NCI-H187 treated with DMSO at 0.1 percent for 48 hours (cell line): ENCODE measurements at regions not wholly inside any gene's neighbourhood (a gene's known extent, or its start where the extent isn't known, plus 50 kb on each side); places are given as distances from the start of the nearest gene placed in this dataset.

ENCODE experiments used
- DNase-seq: peaks from one replicate; lab custom pipeline; 2025; lab: John Stamatoyannopoulos, UW

DNA sequence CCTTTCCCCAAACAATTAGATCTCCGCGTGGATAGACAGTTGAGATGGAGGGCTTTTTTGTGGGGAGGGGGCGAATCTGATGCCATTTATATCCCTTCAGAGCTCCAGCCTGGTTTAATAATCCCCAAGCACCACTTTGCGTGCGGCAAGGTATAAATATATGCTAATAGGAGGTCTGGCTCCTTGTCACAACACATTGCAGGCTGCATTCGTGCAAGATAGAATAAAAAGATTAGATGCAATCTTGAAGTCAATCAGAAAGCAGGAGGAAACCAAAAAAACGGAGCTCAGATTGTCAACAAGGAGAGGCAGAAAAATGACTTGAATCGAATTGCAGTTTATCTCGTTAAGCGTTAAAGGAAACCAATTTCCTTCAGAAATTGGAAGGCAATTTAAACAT lies 248.7 kb downstream of the SPTSSA start:
- no peak for DNase-seq

GRCh38 chr14:34212172-34212929 lies 249.7 kb downstream of the SPTSSA start:
- no peak for DNase-seq

GRCh38 chr14:34211732-34212131 lies 250.3 kb downstream of the SPTSSA start:
- DNase-seq, result no peak

DNA sequence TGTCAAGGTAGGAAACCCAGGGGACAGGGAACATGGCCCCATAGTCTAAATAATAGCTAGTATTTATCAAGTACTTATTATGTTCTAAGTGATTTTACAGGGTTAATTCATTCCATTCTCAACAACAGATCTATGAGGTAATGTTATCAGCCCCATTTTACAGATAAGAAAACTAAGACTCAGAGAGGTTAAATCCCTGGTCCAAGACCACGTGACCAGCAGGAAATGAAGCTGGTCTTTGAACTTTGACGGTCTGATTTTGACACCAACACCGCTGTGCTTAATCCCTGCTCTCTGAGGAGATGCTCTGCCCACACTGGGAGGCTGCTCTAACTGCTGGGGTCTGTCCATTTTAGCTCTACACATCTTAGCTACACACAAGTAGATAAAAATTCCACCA lies 253.5 kb downstream of the SPTSSA start:
- no peak for DNase-seq

GRCh38 chr14:34205799-34206198 lies 254.9 kb upstream of the EGLN3 start:
- no peak for DNase-seq

DNA sequence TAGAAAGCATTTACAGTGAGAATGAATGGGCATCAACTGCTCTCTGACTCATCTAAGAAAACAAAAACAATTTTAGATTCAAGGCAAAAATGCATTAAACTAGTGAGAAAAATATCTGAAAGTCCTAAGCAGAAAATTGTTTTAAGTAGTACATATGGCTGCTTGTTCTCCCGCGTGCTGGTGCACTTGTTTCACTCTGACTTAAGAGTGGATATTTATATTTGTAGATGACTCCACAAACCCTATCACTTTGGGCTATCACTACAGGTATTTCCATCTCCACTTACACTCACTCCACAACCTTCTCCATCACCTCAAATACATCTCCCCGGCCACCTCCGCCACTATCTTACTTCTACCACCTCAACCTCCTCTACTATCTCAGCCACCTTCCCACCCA lies 253.9 kb upstream of the EGLN3 start:
- DNase-seq, result no peak

DNA sequence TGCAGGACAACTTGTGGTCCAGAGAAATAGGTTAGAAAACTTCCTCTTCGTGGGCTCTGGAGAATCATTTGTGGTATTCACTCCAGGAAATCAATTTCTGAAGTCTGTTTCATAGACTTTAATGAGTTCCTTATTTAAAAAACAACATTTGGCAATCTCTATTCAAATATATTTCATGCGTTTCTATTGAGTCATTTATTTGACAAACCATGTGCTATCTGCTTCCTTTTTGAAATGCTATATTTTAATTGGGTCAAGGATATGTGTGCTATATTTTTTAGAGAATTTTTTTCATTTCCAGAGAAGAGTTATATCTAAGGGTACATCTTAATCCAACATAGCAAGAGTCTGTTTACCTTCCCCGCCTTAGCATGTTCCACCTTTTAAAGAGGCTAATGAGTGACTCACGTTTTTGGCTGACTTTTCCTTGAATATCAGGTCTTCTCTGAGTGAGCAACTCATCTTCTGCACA lies 252.4 kb upstream of the EGLN3 start:
- no peak for DNase-seq

DNA sequence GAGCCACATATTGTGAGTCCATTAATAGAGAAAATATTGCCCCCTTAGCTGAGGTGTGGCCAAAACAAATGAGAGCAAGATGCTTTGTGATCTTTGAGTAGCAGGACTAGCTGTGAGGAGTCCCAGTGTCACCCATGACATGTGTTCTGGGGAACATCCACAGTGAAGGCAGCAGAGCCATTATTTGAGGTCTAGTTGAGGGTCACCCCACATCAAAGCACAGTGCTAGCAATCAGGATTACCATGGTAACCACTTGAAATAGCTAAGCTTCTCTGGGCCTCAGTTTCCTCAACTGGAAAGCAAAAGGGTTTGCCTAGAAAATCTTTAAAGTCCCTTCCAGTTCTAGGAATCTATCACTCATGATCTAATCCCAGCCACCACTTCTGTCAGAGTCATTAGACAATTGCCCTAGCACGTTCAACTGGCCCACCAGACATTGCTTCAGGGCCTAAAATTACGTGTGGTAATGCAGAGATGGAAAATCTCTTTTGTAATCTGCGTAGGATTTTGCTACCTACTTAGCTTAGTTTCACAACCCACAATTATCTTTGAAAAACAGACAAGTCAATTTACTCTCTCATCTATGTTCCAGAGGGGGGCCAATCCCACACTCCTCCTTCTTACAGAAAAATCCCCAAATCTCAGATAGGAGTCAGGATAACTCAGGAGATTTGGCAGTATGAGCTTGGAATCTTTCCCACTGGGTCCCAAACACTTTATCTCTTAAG lies 251.2 kb upstream of the EGLN3 start:
- DNase-seq, result no peak

DNA sequence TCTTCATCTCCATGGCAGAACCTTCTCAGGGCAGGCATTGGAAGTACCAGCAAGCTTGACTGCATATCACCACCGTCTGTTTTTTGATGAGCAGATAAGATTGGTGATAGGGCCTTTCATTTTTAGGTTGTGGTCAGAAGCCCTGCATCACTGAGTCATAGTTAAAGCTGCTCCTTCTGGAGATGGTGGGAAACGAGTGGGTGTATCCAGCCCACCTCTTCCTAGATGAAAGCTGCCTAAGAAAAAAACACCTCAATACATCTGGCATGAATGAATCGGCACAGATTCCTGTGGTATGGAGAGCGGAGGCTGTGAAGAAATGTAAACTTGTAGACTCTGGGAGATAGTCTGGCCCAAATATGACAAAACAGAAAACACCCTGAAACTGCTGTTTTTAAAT lies 248.7 kb upstream of the EGLN3 start:
- DNase-seq, result no peak

DNA sequence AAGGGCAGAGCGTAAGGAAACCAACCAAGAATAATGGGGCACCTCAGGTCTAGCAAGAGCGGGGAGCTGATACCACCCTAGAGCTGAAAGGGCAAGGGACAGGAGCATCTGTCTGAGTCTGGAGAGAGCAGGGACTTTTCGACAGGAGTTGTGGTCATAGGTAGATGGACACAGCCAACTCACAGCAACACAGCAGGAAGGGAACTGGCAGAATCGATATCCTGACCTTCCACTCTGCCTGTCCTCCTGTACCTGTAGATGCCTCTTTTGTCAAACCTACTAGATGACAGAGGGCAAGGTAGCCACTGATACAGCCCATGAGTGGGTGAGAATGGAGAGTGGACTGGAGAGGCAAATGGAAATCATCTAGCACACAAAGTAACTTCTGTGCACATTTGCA lies 247.2 kb upstream of the EGLN3 start:
- DNase-seq, result no peak

DNA sequence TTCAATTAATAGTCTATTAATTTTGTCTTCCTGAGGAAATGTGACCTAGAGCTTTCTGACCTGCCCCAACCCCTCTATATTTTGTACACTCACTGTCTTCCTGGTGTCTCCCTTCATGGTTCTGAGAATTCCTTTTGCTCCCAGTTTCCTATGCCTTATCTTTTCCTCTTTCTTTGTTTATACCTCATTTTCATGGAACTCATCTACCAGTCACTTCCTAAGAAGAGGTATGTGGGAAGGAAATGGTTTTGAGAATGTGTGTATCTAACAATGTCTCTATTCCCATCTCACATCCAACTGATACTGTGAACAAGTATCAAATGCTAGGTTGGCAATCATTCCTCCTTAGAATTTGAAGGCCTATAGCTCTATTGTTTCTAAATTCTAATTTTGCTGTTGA lies 245.1 kb upstream of the EGLN3 start:
- no peak for DNase-seq

- DNase-seq, result no peak
These were observed 239.8 kb upstream of the EGLN3 start for GRCh38 chr14:34190717-34191116.

DNA sequence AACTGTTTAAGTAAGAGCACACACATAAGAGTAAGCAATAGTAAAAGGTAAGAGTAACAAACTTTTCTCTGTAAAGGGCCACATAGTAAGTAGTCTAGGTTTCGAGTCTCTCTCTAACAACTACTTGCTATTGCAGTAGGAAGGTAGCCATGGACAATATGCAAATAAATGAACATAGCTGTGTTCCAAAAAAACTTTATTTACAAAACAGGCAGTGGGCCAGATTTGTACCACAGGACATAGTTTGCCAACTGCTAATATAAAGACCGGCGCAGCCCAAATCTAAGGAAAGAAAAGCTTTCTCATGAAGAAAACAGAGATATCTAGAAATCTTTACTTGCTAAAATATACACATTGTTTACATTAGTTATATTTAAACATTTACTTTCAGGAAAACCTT lies 239.0 kb upstream of the EGLN3 start:
- DNase-seq, result no peak

DNA sequence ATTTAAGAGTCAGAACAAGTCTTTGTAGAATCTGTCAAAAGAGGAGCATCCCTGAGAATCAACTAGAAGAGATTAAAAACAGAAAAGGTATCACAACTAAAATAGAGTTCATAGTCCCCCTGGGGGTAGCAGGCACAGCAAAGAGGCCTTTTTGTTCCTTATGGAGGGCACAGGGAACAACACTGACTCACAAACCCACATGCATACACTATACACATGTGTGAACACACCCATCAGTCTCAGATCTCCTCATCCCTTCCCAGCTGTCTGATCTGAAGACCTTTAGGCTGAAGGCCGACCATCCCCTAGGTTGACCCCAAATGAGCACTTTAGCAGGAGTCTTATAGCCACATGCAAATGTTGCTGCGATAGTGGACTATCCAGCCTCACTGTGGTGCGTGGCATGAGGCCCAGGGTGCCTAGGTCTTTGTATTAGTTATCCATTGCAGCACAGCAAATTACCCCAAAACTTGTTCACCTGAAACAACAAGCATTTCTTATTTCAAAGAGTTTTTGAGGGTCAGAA lies 236.7 kb upstream of the EGLN3 start:
- DNase-seq, result no peak

GRCh38 chr14:34187061-34187460 lies 236.2 kb upstream of the EGLN3 start:
- no peak for DNase-seq

- no peak for DNase-seq
These were observed 233.3 kb upstream of the EGLN3 start for GRCh38 chr14:34184126-34184525.

DNA sequence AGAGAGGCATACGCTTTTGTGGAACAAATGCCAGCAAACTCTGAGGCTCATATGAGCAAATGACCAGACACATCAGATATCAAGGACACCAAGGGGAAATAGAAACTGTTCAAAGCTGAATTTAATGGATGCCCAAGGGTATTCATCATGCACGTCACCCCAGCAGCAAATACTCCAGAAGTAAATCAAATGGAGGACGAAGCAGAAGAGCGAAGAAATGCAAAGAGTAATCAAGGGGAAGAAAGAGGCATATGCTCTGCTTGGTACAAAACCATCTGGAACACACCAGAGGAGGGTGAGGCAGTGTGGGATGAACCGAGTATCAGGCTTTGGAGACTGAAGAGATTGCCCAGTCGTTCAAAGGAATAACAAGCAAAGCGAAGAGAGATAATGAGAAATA lies 232.6 kb upstream of the EGLN3 start:
- DNase-seq, result no peak

DNA sequence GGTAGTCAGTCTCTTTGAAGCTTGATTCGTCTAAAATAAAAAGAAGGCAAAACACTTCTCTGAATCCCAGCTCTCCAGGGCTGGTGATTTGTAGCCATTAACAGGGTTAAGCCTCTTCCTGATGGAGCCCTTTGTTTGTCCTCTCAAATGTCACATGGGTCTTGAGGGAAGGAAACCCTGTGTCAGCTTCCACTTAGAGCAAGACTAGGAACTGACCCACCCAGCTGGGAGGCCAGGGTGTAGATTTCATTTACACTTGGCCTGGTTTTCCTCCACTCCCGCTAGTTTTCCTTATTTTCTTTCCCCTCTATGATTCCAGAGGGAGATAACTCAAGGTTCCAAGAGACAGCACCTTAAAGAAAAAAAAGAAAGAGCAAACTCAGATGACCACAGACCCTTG lies 230.5 kb upstream of the EGLN3 start:
- DNase-seq, result no peak

- no peak for DNase-seq
These were observed 230.0 kb upstream of the EGLN3 start for GRCh38 chr14:34180869-34181268.

DNA sequence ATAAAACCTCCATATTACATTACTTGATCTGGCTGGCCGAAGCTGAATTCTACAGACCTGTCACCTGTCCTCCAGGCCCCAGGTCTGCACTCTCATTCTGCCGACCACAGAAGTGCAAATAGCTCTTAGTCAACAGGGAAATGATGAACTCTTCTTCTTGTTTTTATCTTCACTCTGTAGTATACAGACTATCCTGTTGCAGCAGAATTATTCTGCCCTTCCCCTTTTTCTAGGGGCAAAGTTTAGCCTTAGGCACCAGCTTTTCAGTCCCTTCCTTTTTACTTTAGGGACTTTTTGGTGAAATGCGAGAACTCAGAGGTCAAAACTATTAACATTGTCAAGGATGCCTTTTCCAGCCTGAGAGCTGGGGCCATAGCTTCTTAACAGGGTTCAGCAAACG lies 229.6 kb upstream of the EGLN3 start:
- DNase-seq, result no peak

DNA sequence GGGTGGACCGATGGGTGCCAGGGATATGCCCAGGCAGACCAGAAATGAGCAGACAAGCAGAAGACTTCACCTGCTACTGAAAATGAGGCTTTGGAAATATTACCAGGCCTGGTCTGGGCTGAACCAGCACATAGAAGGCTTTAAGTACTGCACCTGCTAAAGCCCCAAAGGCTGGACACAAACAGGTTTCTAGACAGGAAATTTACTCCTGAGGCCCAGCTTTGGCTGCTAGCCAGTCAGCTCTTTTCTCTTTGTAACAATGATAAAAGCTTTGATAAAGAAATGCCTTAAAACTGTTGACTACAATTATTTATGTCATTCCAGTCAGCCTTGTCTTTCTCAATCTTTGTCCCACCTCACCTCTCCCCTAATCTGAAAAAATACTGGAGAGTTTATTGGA lies 228.9 kb upstream of the EGLN3 start:
- DNase-seq, result no peak

DNA sequence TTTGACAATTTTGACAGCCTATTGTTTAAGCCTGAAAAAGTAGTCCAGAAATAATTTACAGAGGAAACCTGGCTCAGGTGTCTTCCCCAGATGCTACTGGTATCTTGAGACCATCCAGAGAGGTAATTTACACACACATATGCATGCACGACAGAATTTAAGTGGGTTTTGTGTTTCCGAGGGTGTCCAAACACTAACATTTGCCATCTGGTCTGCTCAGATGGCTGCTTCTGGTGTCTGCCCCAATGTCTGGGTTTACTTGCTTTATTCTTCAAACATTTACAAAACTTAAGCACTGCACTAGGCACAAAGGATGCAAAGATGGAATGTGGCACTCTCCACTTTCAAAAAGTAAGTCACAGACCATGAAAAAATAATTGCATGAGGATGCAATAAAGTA lies 226.6 kb upstream of the EGLN3 start:
- no peak for DNase-seq

DNA sequence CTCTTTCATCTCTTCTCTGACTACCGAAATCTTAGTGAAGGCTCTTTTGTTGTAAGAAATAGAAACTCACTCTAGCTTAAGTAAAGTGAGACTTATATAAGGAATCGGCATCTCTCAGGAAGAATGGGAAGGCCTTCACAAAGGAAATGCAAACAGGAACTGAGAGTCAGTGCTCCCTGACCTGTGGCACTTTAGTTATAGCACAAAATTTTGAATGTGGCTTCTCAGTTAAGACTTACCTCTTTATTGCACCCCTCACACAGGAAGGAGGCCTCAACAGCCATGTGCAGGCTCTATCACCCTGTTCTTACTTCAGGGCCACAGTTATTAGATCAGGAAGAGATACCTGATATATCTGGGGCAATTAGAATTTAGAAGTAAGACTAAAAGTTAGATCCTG lies 224.7 kb upstream of the EGLN3 start:
- no peak for DNase-seq

GRCh38 chr14:34174973-34175372 lies 224.1 kb upstream of the EGLN3 start:
- no peak for DNase-seq
